Activated T-cell treated with anti-CD3 and anti-CD28 coated beads, Interleukin-2, amount 50 U/mL, for 72 hours (primary cell): ENCODE measurements at regions not wholly inside any gene's neighbourhood (a gene's known extent, or its start where the extent isn't known, plus 50 kb on each side); places are given as distances from the start of the nearest gene placed in this dataset.
"Not testable (repeated sequence)": the region's sequence is repeated elsewhere in the genome, so short reads cannot be mapped to it uniquely, and the experiment has no call there.

Experiments
- ATAC-seq, 2 donors: fragments of 150-1000 bp; cut with Tn5 transposase; replicated peaks in 1 of 2; 2 replicates each; pipeline ENCODE4 v1.10.0; 2021; ENCODE audit warnings: moderate library complexity in 2 of 2, mild to moderate bottlenecking in 1 of 2
- DNase-seq, 2 donors: peaks; one replicate each; pipeline ENCODE4 v3.0.0; 2021 to 2022; ENCODE audit warnings: mixed read lengths in 1 of 2
- H3K27ac Mint-ChIP-seq: one replicate; pipeline ENCODE4 v1.8.0; 2022; ENCODE audit warnings: mild to moderate bottlenecking, moderate library complexity, mixed read lengths
- H3K27me3 Mint-ChIP-seq: one replicate; pipeline ENCODE4 v1.8.0; 2022; ENCODE audit warnings: low read depth, mixed read lengths
- H3K36me3 Mint-ChIP-seq, 2 donors: one replicate each; pipeline ENCODE4 v1.8.0; 2022; ENCODE audit warnings: mixed read lengths in 2 of 2, mild to moderate bottlenecking in 1 of 2; ENCODE audit not compliant: insufficient read depth in 2 of 2
- H3K4me1 Mint-ChIP-seq: one replicate; pipeline ENCODE4 v1.8.0; 2022; ENCODE audit warnings: low read depth, mixed read lengths
- H3K4me3 Mint-ChIP-seq, 2 donors: one replicate each; pipeline ENCODE4 v1.8.0; 2022; ENCODE audit warnings: mild to moderate bottlenecking in 2 of 2, mixed read lengths in 2 of 2, moderate library complexity in 2 of 2
- H3K9me3 Mint-ChIP-seq, 2 donors: one replicate each; pipeline ENCODE4 v1.8.0; 2022; ENCODE audit warnings: mixed read lengths in 2 of 2

GRCh38 chr11:121886005-121886734 lies 229.8 kb downstream of the BLID start:
- DNase-seq: no peak
- Mint-ChIP-seq H3K27me3 (no peaks in the 10 kb centered on the region), H3K36me3 (no peaks in the 10 kb centered on the region), H3K27ac (no peak overlapping the region), H3K9me3 (no peaks in the 10 kb centered on the region), H3K4me1 (no peaks in the 10 kb centered on the region), H3K4me3 (no peak overlapping the region)
- ATAC-seq: no peak

- ATAC-seq (no peak), DNase-seq (no peak)
- H3K36me3 Mint-ChIP-seq: no peaks in the 10 kb centered on the region
- no peaks in the 10 kb centered on the region for H3K27me3 Mint-ChIP-seq
- H3K9me3 Mint-ChIP-seq: no peaks in the 10 kb centered on the region
- no peak overlapping the region for H3K4me3 Mint-ChIP-seq
- no peak overlapping the region for H3K27ac Mint-ChIP-seq
- no peaks in the 10 kb centered on the region for H3K4me1 Mint-ChIP-seq
Measured at GRCh38 chr11:121884626-121885025, 231.4 kb downstream of the BLID start.

- Mint-ChIP-seq H3K4me3 (no peak overlapping the region), H3K4me1 (no peaks in the 10 kb centered on the region), H3K27ac (no peak overlapping the region), H3K36me3 (no peaks in the 10 kb centered on the region), H3K27me3 (no peaks in the 10 kb centered on the region), H3K9me3 (peaks cover 0 to 2% of the 10 kb centered on the region in 2 donors)
- ATAC-seq: no peak
- no peak for DNase-seq
Measured at GRCh38 chr11:121881806-121882205, 234.2 kb downstream of the BLID start.

- ATAC-seq: no peak
- Mint-ChIP-seq H3K4me1 (no peaks in the 10 kb centered on the region), H3K27me3 (no peaks in the 10 kb centered on the region), H3K9me3 (peaks cover 0 to 4% of the 10 kb centered on the region in 2 donors), H3K27ac (no peak overlapping the region), H3K4me3 (no peak overlapping the region), H3K36me3 (no peaks in the 10 kb centered on the region)
- no peak for DNase-seq
Measured at GRCh38 chr11:121877152-121877551, 238.9 kb downstream of the BLID start.

- ATAC-seq: no peak
Measured at GRCh38 chr11:121873766-121874165, 242.2 kb downstream of the BLID start.

GRCh38 chr11:121872356-121872755 lies 243.7 kb downstream of the BLID start:
- ATAC-seq (no peak), DNase-seq (no peak)
- H3K27me3 Mint-ChIP-seq: no peaks in the 10 kb centered on the region
- H3K9me3 Mint-ChIP-seq: peaks cover 0 to 2% of the 10 kb centered on the region in 2 donors
- no peaks in the 10 kb centered on the region for H3K36me3 Mint-ChIP-seq
- H3K4me3 Mint-ChIP-seq: no peak overlapping the region
- no peaks in the 10 kb centered on the region for H3K4me1 Mint-ChIP-seq
- H3K27ac Mint-ChIP-seq: no peak overlapping the region

More at GRCh38 chr11:121873766-121874165, 242.2 kb downstream of the BLID start:
- no peaks in the 10 kb centered on the region for H3K36me3 Mint-ChIP-seq
- H3K27me3 Mint-ChIP-seq: no peaks in the 10 kb centered on the region
- no peak for DNase-seq
- H3K9me3 Mint-ChIP-seq: peaks cover 0 to 3% of the 10 kb centered on the region in 2 donors
- no peak overlapping the region for H3K4me3 Mint-ChIP-seq
- no peaks in the 10 kb centered on the region for H3K4me1 Mint-ChIP-seq
- H3K27ac Mint-ChIP-seq: no peak overlapping the region

- H3K36me3 Mint-ChIP-seq: no peaks in the 10 kb centered on the region
- H3K27me3 Mint-ChIP-seq: no peaks in the 10 kb centered on the region
- H3K4me3 Mint-ChIP-seq: no peak overlapping the region
- H3K9me3 Mint-ChIP-seq: no peaks in the 10 kb centered on the region
- no peaks in the 10 kb centered on the region for H3K4me1 Mint-ChIP-seq
- ATAC-seq: no peak
- no peak overlapping the region for H3K27ac Mint-ChIP-seq
- DNase-seq: no peak
Measured at GRCh38 chr11:121870206-121871045, 245.6 kb downstream of the BLID start.

GRCh38 chr11:121869478-121869877 lies 246.5 kb downstream of the BLID start:
- no peaks in the 10 kb centered on the region for H3K36me3 Mint-ChIP-seq
- no peaks in the 10 kb centered on the region for H3K4me1 Mint-ChIP-seq
- H3K27ac Mint-ChIP-seq: no peak overlapping the region
- ATAC-seq (no peak), DNase-seq (no peak)
- H3K9me3 Mint-ChIP-seq: no peaks in the 10 kb centered on the region
- H3K4me3 Mint-ChIP-seq: no peak overlapping the region
- no peaks in the 10 kb centered on the region for H3K27me3 Mint-ChIP-seq

GRCh38 chr11:121866754-121867153 lies 249.3 kb downstream of the BLID start:
- Mint-ChIP-seq H3K9me3 (no peaks in the 10 kb centered on the region), H3K27ac (no peak overlapping the region), H3K36me3 (no peaks in the 10 kb centered on the region), H3K4me3 (no peak overlapping the region), H3K4me1 (no peaks in the 10 kb centered on the region), H3K27me3 (no peaks in the 10 kb centered on the region)
- ATAC-seq: no peak
- no peak for DNase-seq

- DNase-seq (no peak), ATAC-seq (no peak)
- Mint-ChIP-seq H3K27me3 (no peaks in the 10 kb centered on the region), H3K4me3 (no peak overlapping the region), H3K9me3 (no peaks in the 10 kb centered on the region), H3K36me3 (no peaks in the 10 kb centered on the region), H3K27ac (no peak overlapping the region), H3K4me1 (no peaks in the 10 kb centered on the region)
Measured at GRCh38 chr11:121864660-121865059, 251.4 kb downstream of the BLID start.

- Mint-ChIP-seq H3K27ac (no peak overlapping the region), H3K36me3 (no peaks in the 10 kb centered on the region), H3K4me3 (no peak overlapping the region), H3K27me3 (no peaks in the 10 kb centered on the region), H3K9me3 (no peaks in the 10 kb centered on the region), H3K4me1 (no peaks in the 10 kb centered on the region)
- DNase-seq (no peak), ATAC-seq (no peak)
Measured at GRCh38 chr11:121863126-121863525, 252.9 kb downstream of the BLID start.

GRCh38 chr11:121855138-121855537 lies 260.9 kb downstream of the BLID start:
- H3K36me3 Mint-ChIP-seq, DNase-seq, H3K9me3 Mint-ChIP-seq, ATAC-seq, H3K27me3 Mint-ChIP-seq, H3K4me1 Mint-ChIP-seq, H3K4me3 Mint-ChIP-seq, H3K27ac Mint-ChIP-seq: not testable (repeated sequence)

- Mint-ChIP-seq H3K27me3 (no peaks in the 10 kb centered on the region), H3K9me3 (peaks cover 0 to 3% of the 10 kb centered on the region in 2 donors), H3K4me3 (no peak overlapping the region), H3K27ac (no peak overlapping the region), H3K36me3 (no peaks in the 10 kb centered on the region), H3K4me1 (no peaks in the 10 kb centered on the region)
- ATAC-seq (no peak), DNase-seq (no peak)
Measured at GRCh38 chr11:121844016-121844415, 272.0 kb downstream of the BLID start.
